ENCODE measurements at regions not wholly inside any gene's neighbourhood (a gene's known extent, or its start where the extent isn't known, plus 50 kb on each side); places are given as distances from the start of the nearest gene placed in this dataset.
"Not testable (repeated sequence)": the region's sequence is repeated elsewhere in the genome, so short reads cannot be mapped to it uniquely, and the experiment has no call there.

DNA sequence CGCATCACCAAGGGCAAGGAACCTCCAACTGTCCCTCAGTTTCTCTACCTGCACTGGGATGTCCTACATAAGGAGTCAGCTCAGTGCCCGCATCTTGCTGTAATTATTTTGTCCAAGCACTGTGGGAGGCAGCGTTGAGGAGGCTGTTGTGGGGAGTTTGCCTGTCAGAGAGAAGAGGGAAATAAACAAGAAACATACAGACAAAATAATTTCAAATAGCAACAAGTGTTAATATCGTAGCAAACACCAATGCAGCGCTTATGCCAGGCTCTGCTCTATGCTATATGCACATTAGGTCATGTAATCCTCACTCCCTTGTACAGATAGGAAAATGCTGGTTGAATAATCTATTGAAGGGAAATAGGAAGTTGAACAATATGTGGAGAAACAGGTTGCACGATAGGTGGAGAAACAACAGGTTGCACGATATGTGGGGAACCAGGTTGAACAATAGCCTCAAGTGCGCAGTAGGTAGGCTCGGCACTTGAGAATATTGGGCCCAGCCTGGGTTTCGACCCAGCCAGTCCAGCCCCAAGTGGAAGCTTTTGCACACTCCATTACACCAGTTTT, 91.2 kb upstream of the SIRPA start:
- Histone ChIP-seq H3K4me1 (ENCODE audit: control insufficient read depth, insufficient read depth, low read length, unreplicated experiment) (peaks cover 9% of the 10 kb centered on the region), H3K79me2 (ENCODE audit: control insufficient read depth, insufficient read depth, low read length, unreplicated experiment) (no peaks in the 10 kb centered on the region), H3K27me3 (ENCODE audit: insufficient read depth, low read length) (peaks cover 7% of the 10 kb centered on the region), H3K27ac (ENCODE audit: low read depth, low read length) (no peak overlapping the region), H2AFZ (ENCODE audit: low read length, unreplicated experiment) (peak overlapping the region; percentile 64), H3K36me3 (ENCODE audit: insufficient read depth, low read length) (no peaks in the 10 kb centered on the region), H3K4me3 (ENCODE audit: low read depth, low read length) (peak overlapping the region; percentile 68)

DNA sequence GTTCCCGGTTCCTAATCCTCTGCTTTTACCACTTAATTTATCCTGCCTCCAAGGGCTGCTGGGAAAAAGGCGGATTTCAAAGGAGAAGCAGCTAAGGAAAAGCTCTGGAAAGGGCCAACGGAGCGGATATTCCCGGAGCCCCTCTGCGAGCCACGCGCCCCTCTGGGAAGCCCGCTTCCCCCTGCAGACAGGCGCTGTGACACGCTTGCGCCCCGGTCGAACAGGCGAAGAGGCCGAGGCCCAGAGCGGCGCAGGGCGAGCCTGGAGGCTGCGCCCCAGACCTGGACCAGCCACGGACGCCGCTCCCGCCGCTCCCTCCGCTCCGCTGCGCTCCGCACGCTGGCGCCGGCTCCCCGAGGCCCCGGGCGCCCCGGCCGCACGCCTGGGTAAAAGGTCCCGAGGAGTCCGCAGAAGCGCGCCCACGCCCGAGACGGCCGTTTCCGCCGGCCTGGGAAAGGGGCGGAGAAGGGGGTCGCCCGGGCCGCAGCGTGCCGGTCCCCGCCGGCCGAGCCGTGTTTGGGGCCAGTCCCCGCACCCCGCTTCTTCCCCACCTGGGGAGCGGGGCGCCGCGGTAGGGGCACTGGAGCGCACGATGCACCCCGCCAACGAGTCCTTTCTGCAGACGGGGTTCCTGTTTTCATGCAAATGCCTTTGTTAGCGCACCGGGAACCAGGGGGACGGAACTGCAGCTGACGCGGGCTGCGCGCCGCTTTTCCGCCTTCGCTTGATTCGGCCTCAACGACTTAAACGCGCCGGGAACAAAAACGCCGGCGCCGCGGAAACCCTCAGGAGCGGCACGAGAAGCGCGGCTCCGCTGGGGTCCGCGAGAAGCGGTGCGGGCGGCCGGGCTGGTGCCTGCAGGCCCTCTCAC, 91.9 kb upstream of the SIRPA start:
- Histone ChIP-seq H2AFZ (ENCODE audit: low read length, unreplicated experiment) (peak overlapping the region; percentile 64), H3K27me3 (ENCODE audit: insufficient read depth, low read length) (peaks cover 7% of the 10 kb centered on the region), H3K79me2 (ENCODE audit: control insufficient read depth, insufficient read depth, low read length, unreplicated experiment) (no peaks in the 10 kb centered on the region)

DNA sequence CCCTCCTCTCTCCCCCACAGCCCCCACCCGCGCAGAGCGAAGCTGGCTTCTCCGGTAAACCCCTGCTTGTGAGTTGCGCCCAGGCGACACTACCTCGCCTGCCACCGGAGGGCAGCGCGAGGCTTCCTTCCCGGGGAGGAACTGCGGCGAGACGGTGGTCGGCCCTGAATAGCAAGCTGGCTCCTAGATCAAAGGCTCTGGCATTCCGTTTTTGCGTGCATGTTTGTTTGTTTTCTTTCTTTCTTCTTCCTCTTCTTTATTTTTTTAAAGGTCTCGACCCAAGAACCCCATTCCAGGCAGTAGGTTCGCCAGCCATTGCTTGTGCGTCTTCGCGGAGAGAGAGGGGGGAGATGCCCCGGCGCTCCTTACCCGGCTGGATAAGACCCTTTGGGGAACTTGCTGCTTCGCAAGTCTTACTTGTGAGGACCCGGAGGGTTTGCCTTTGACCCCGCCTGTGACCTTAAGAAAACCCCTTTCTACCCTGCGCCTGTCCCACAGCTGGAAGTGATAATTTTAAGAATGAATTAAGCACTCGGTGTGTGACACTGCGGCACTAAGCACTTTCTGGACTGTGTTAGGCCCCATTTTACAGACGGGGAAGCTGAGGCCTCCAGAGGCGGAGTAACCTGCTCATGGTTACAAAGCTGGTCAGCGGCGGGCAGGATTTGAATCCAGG, 92.7 kb upstream of the SIRPA start:
- Histone ChIP-seq H3K79me2 (ENCODE audit: control insufficient read depth, insufficient read depth, low read length, unreplicated experiment) (no peaks in the 10 kb centered on the region), H3K27ac (ENCODE audit: low read depth, low read length) (no peak overlapping the region), H3K4me3 (ENCODE audit: low read depth, low read length) (peak overlapping the region; percentile 68), H3K4me1 (ENCODE audit: control insufficient read depth, insufficient read depth, low read length, unreplicated experiment) (peaks cover 5% of the 10 kb centered on the region), H3K36me3 (ENCODE audit: insufficient read depth, low read length) (no peaks in the 10 kb centered on the region), H2AFZ (ENCODE audit: low read length, unreplicated experiment) (peak overlapping the region; percentile 54), H3K27me3 (ENCODE audit: insufficient read depth, low read length) (peaks cover 7% of the 10 kb centered on the region)

More for the DNA sequence above, 91.9 kb upstream of the SIRPA start:
- peak overlapping the region; percentile 68 for H3K4me3 ChIP-seq (ENCODE audit: low read depth, low read length)
- no peak overlapping the region for H3K27ac ChIP-seq (ENCODE audit: low read depth, low read length)
- no peaks in the 10 kb centered on the region for H3K36me3 ChIP-seq (ENCODE audit: insufficient read depth, low read length)
- peaks cover 5% of the 10 kb centered on the region for H3K4me1 ChIP-seq (ENCODE audit: control insufficient read depth, insufficient read depth, low read length, unreplicated experiment)

DNA sequence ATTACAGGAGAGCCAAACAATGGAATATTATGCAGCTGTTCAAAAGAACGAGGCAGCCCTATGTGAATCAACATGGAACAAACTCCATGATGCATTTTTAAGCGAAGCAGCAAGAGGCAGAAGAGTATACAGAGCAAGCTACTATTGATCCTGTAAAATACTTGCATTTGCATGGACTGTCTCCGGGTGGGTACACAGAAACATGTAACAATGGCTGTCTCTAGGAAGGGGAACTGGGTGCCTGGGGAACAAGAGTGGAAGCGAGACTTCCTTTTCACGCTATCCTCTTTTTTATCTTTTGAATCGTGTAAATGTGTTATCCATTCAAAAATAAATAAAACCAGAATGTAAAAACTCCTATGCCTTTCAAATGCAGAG, 93.3 kb upstream of the SIRPA start:
- H3K79me2 ChIP-seq (ENCODE audit: control insufficient read depth, insufficient read depth, low read length, unreplicated experiment), result no peaks in the 10 kb centered on the region
- peak overlapping the region; percentile 68 for H3K4me3 ChIP-seq (ENCODE audit: low read depth, low read length)
- peaks cover 7% of the 10 kb centered on the region for H3K27me3 ChIP-seq (ENCODE audit: insufficient read depth, low read length)
- no peak overlapping the region for H2AFZ ChIP-seq (ENCODE audit: low read length, unreplicated experiment)
- H3K4me1 ChIP-seq (ENCODE audit: control insufficient read depth, insufficient read depth, low read length, unreplicated experiment), result peaks cover 5% of the 10 kb centered on the region
- H3K27ac ChIP-seq (ENCODE audit: low read depth, low read length), result no peak overlapping the region
- H3K36me3 ChIP-seq (ENCODE audit: insufficient read depth, low read length), result no peaks in the 10 kb centered on the region

DNA sequence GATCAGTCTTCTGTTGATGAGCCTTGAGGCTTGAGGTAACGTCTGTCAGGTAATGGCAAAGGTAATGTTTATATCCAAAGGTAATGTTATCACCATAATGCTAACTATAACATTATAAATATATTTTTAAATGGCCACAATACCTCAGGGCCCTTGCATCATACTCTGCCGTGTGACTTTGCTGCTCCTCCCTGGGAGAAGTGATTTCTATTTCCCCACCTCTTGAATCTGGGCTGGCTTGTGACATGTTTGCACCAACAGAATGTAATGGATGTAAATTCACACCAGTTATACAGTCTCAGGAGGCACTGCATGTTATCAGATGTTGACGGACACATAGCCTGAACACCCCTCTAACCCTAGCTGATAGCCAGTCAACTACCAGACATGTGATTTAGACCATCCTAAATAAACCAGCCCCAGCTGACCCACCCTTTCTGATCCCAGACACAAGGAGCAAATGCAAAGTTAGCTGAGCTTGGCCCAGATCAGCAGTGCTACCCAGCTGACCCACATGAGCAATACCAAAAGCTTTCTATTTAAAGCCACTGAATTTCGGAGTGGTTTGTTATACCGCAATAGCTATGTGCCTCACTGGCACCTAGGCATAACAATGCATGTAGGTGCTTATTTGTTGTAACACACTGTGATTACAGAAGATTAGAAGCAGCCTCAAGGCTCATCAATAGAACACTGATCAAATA, 93.8 kb upstream of the SIRPA start:
- Histone ChIP-seq H2AFZ (ENCODE audit: low read length, unreplicated experiment) (no peak overlapping the region), H3K27ac (ENCODE audit: low read depth, low read length) (no peak overlapping the region), H3K4me3 (ENCODE audit: low read depth, low read length) (no peak overlapping the region), H3K36me3 (ENCODE audit: insufficient read depth, low read length) (no peaks in the 10 kb centered on the region), H3K79me2 (ENCODE audit: control insufficient read depth, insufficient read depth, low read length, unreplicated experiment) (no peaks in the 10 kb centered on the region), H3K27me3 (ENCODE audit: insufficient read depth, low read length) (peaks cover 7% of the 10 kb centered on the region), H3K4me1 (ENCODE audit: control insufficient read depth, insufficient read depth, low read length, unreplicated experiment) (peaks cover 5% of the 10 kb centered on the region)

DNA sequence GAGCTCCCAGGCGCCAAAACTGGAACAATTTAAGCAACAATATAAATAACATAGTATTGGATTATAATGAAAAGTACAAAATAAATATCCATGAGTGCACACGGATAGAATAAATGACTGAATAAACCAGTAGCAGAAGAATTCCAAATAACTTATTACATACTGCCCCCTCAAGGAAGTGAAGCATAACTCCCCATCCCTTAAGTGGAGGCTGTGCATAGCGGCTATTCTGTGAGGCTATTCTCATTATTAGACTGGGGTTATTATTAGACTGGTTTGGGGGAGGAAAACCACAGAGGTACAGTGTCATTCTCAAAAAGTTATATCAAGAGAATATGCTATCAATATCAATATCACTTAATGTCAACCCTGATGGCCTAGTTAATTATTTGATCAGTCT, 94.4 kb upstream of the SIRPA start:
- H3K27me3 ChIP-seq (ENCODE audit: insufficient read depth, low read length), result peaks cover 7% of the 10 kb centered on the region
- peaks cover 5% of the 10 kb centered on the region for H3K4me1 ChIP-seq (ENCODE audit: control insufficient read depth, insufficient read depth, low read length, unreplicated experiment)
- no peak overlapping the region for H2AFZ ChIP-seq (ENCODE audit: low read length, unreplicated experiment)
- no peak overlapping the region for H3K27ac ChIP-seq (ENCODE audit: low read depth, low read length)
- H3K79me2 ChIP-seq (ENCODE audit: control insufficient read depth, insufficient read depth, low read length, unreplicated experiment), result no peaks in the 10 kb centered on the region
- no peaks in the 10 kb centered on the region for H3K36me3 ChIP-seq (ENCODE audit: insufficient read depth, low read length)
- no peak overlapping the region for H3K4me3 ChIP-seq (ENCODE audit: low read depth, low read length)

DNA sequence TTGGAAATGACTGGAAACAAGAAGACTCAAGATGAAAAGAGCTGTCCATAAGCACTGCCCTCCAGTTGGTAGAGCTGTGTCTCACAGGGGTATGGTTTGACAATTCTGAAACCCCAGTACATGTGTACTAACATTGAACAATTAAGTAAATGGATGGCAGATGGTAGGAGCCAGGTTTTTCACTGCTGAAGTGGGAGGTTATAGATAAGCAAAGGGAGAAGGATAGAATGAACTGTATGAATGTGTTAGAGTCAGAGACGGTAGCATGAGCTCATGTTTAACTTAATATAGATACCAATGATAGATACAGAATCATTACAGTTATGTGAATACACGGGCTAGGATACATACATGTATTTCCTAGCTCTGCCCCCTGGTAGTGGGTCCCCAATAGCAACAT, 95.0 kb upstream of the SIRPA start:
- no peak overlapping the region for H3K4me3 ChIP-seq (ENCODE audit: low read depth, low read length)
- no peak overlapping the region for H2AFZ ChIP-seq (ENCODE audit: low read length, unreplicated experiment)
- no peaks in the 10 kb centered on the region for H3K79me2 ChIP-seq (ENCODE audit: control insufficient read depth, insufficient read depth, low read length, unreplicated experiment)
- no peak overlapping the region for H3K27ac ChIP-seq (ENCODE audit: low read depth, low read length)
- peaks cover 7% of the 10 kb centered on the region for H3K27me3 ChIP-seq (ENCODE audit: insufficient read depth, low read length)
- no peaks in the 10 kb centered on the region for H3K36me3 ChIP-seq (ENCODE audit: insufficient read depth, low read length)
- peaks cover 5% of the 10 kb centered on the region for H3K4me1 ChIP-seq (ENCODE audit: control insufficient read depth, insufficient read depth, low read length, unreplicated experiment)

DNA sequence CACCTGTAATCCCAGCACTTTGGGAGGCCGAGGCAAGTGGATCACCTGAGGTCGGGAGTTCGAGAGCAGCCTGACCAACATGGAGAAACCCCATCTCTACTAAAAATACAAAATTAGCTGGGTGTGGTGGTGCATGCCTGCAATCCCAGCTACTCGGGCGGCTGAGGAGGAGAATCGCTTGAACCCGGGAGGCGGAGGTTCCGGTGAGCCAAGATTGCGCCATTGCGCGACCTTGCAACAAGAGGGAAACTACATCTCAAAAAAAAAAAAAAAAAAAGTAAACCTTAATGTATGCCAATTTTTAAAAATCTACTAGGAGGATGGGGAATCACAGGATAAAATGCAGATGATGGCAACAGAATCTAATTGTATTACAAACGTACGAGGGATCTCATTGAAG, 95.5 kb upstream of the SIRPA start:
- peaks cover 11% of the 10 kb centered on the region for H3K27me3 ChIP-seq (ENCODE audit: insufficient read depth, low read length)
- not testable (repeated sequence) for H2AFZ ChIP-seq (ENCODE audit: low read length, unreplicated experiment); H3K27ac ChIP-seq (ENCODE audit: low read depth, low read length); H3K79me2 ChIP-seq (ENCODE audit: control insufficient read depth, insufficient read depth, low read length, unreplicated experiment); H3K4me1 ChIP-seq (ENCODE audit: control insufficient read depth, insufficient read depth, low read length, unreplicated experiment); H3K4me3 ChIP-seq (ENCODE audit: low read depth, low read length); H3K36me3 ChIP-seq (ENCODE audit: insufficient read depth, low read length)

DNA sequence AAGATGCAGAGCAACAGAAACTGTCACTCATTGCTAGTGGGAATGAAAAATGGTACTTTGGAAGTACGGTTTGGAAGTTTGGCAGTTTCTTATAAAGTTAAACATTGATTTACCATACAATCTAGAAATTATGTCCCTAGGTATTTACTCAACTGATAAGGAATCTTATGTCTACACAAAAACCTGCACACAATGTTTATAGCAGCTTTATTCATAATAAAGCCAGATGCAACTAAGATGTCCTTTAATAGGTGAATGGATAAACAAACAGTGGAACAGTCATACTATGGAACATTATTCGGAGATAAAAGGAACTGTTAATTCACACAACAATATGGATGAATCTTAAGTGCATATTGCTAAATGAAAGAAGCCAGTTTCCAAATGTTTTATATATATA, 96.2 kb upstream of the SIRPA start:
- peaks cover 5% of the 10 kb centered on the region for H3K4me1 ChIP-seq (ENCODE audit: control insufficient read depth, insufficient read depth, low read length, unreplicated experiment)
- no peak overlapping the region for H2AFZ ChIP-seq (ENCODE audit: low read length, unreplicated experiment)
- H3K27ac ChIP-seq (ENCODE audit: low read depth, low read length), result no peak overlapping the region
- H3K79me2 ChIP-seq (ENCODE audit: control insufficient read depth, insufficient read depth, low read length, unreplicated experiment), result no peaks in the 10 kb centered on the region
- H3K4me3 ChIP-seq (ENCODE audit: low read depth, low read length), result no peak overlapping the region
- H3K36me3 ChIP-seq (ENCODE audit: insufficient read depth, low read length), result no peaks in the 10 kb centered on the region
- H3K27me3 ChIP-seq (ENCODE audit: insufficient read depth, low read length), result peaks cover 14% of the 10 kb centered on the region

DNA sequence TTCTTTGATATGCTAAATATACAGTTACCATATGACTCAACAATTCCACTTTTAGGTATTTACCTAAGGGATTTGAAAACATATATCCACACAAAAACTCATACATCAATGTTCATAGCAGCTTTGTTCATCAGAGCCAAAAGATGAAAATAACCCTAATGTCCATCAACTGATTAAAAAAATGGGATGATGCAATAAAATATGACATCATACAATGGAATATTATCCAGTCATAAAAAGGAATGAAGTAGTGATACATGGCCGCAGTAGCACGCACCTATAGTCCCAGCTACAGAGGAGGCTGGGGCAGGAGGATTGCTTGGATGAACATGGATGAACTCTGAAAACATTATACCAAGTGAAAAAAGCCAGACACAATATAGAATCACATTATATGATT, 101.4 kb upstream of the SIRPA start:
- Histone ChIP-seq H3K79me2 (ENCODE audit: control insufficient read depth, insufficient read depth, low read length, unreplicated experiment) (no peaks in the 10 kb centered on the region), H2AFZ (ENCODE audit: low read length, unreplicated experiment) (no peak overlapping the region), H3K4me3 (ENCODE audit: low read depth, low read length) (no peak overlapping the region), H3K36me3 (ENCODE audit: insufficient read depth, low read length) (no peaks in the 10 kb centered on the region), H3K27ac (ENCODE audit: low read depth, low read length) (no peak overlapping the region), H3K4me1 (ENCODE audit: control insufficient read depth, insufficient read depth, low read length, unreplicated experiment) (no peaks in the 10 kb centered on the region), H3K27me3 (ENCODE audit: insufficient read depth, low read length) (peaks cover 53% of the 10 kb centered on the region)

All from ACC112 (cell line).